MM.1S (cell line): ENCODE measurements at regions not wholly inside any gene's neighbourhood (a gene's known extent, or its start where the extent isn't known, plus 50 kb on each side); places are given as distances from the start of the nearest gene placed in this dataset.

Experiments
- DNase-seq: peaks from one replicate; pipeline ENCODE4 v3.0.0-alpha.2; 2015
- H2AFZ ChIP-seq: fragments of 300-600 bp; sonication (generic); 2 replicates; pipeline ENCODE4 v1.6.0; 2016; ENCODE audit warnings: antibody characterized with exemption, low read length
- H3F3A ChIP-seq: fragments of 300-600 bp; sonication (generic); 2 replicates; pipeline ENCODE4 v1.6.1; 2016; ENCODE audit warnings: mild to moderate bottlenecking, antibody characterized with exemption, low read length, moderate library complexity, mixed read lengths; ENCODE audit not compliant: insufficient read depth
- H3K27ac ChIP-seq: fragments of 300-600 bp; sonication (generic); 2 replicates; pipeline ENCODE4 v1.5.1; 2016; ENCODE audit warnings: mild to moderate bottlenecking, low read length
- H3K27me3 ChIP-seq: fragments of 300-600 bp; sonication (generic); replicated peaks from 2 replicates; pipeline ENCODE4 v1.6.0; 2016; ENCODE audit warnings: low read length; ENCODE audit not compliant: insufficient read depth
- H3K36me3 ChIP-seq: fragments of 300-600 bp; sonication (generic); replicated peaks from 2 replicates; pipeline ENCODE4 v1.6.1; 2016; ENCODE audit warnings: mild to moderate bottlenecking, low read length, mixed read lengths; ENCODE audit not compliant: insufficient read depth
- H3K4me1 ChIP-seq: fragments of 300-600 bp; sonication (generic); 2 replicates; pipeline ENCODE4 v1.6.1; 2016; ENCODE audit warnings: low read length, mixed read lengths
- H3K4me2 ChIP-seq: fragments of 300-600 bp; sonication (generic); 2 replicates; pipeline ENCODE4 v1.6.0; 2016; ENCODE audit warnings: low read depth, low read length
- H3K4me3 ChIP-seq: fragments of 300-600 bp; sonication (generic); 2 replicates; pipeline ENCODE4 v1.5.1; 2016; ENCODE audit warnings: low read length, mixed read lengths
- H3K79me2 ChIP-seq: fragments of 300-600 bp; sonication (generic); 2 replicates; pipeline ENCODE4 v1.6.1; 2016; ENCODE audit warnings: mixed run types, low read length, mixed read lengths
- H3K9ac ChIP-seq: fragments of 300-600 bp; sonication (generic); 2 replicates; pipeline ENCODE4 v1.6.1; 2016; ENCODE audit warnings: low read length, mixed read lengths
- H3K9me2 ChIP-seq: fragments of 300-600 bp; sonication (generic); replicated peaks from 2 replicates; pipeline ENCODE4 v1.6.1; 2016; ENCODE audit warnings: mild to moderate bottlenecking, low read length, mixed read lengths; ENCODE audit not compliant: insufficient read depth
- H3K9me3 ChIP-seq: fragments of 300-600 bp; sonication (generic); replicated peaks from 2 replicates; pipeline ENCODE4 v1.6.1; 2016; ENCODE audit warnings: mild to moderate bottlenecking, low read length, mixed read lengths; ENCODE audit not compliant: insufficient read depth
- H4K20me1 ChIP-seq: fragments of 300-600 bp; sonication (generic); 2 replicates; pipeline ENCODE4 v1.6.1; 2016; ENCODE audit warnings: mild to moderate bottlenecking, low read length, moderate library complexity, mixed read lengths; ENCODE audit not compliant: insufficient read depth
- CTCF ChIP-seq: fragments of 300-600 bp; sonication (generic); IDR thresholded peaks from 2 replicates; pipeline ENCODE4 v1.5.1; 2016; ENCODE audit warnings: antibody characterized with exemption, low read length, mixed read lengths
- EZH2 ChIP-seq: fragments of 300-600 bp; sonication (generic); optimal IDR thresholded peaks from 2 replicates; pipeline ENCODE3; 2017; ENCODE audit warnings: low read depth, mild to moderate bottlenecking, antibody characterized with exemption, low read length, mixed read lengths
- EZH2phosphoT487 ChIP-seq: fragments of 300-600 bp; sonication (generic); IDR thresholded peaks from 2 replicates; pipeline ENCODE4 v1.6.1; 2018; ENCODE audit warnings: antibody characterized with exemption, low read length

- Histone ChIP-seq H3K27ac (no peak overlapping the region), H3K27me3 (peaks cover 83% of the 10 kb centered on the region), H2AFZ (no peak overlapping the region), H3K9me3 (no peaks in the 10 kb centered on the region), H4K20me1 (no peaks in the 10 kb centered on the region), H3K4me3 (no peak overlapping the region), H3F3A (no peaks in the 10 kb centered on the region), H3K79me2 (no peaks in the 10 kb centered on the region), H3K9ac (no peak overlapping the region), H3K36me3 (no peaks in the 10 kb centered on the region), H3K9me2 (no peaks in the 10 kb centered on the region), H3K4me1 (no peaks in the 10 kb centered on the region), H3K4me2 (no peak overlapping the region)
- TF ChIP-seq CTCF, result no peak
- TF ChIP-seq EZH2, result no peak
- no peak for TF ChIP-seq EZH2phosphoT487
- DNase-seq, result no peak
Measured at GRCh38 chr1:30029677-30030076, 693.7 kb downstream of the MATN1 start.

GRCh38 chr1:30028939-30029338 is 694.4 kb downstream of the MATN1 start:
- no peak overlapping the region for H3K4me2 ChIP-seq
- no peak overlapping the region for H3K4me3 ChIP-seq
- no peaks in the 10 kb centered on the region for H3F3A ChIP-seq
- H3K36me3 ChIP-seq, result no peaks in the 10 kb centered on the region
- no peaks in the 10 kb centered on the region for H3K79me2 ChIP-seq
- H3K9me3 ChIP-seq, result no peaks in the 10 kb centered on the region
- H2AFZ ChIP-seq, result no peak overlapping the region
- no peaks in the 10 kb centered on the region for H4K20me1 ChIP-seq
- no peak for TF ChIP-seq EZH2phosphoT487
- no peak for TF ChIP-seq CTCF
- TF ChIP-seq EZH2, result no peak
- DNase-seq, result no peak
- H3K27me3 ChIP-seq, result peaks cover 82% of the 10 kb centered on the region
- no peak overlapping the region for H3K9ac ChIP-seq
- no peaks in the 10 kb centered on the region for H3K9me2 ChIP-seq
- H3K27ac ChIP-seq, result no peak overlapping the region
- no peaks in the 10 kb centered on the region for H3K4me1 ChIP-seq

GRCh38 chr1:30028283-30028682 is 695.1 kb downstream of the MATN1 start:
- no peak overlapping the region for H3K27ac ChIP-seq
- H3K36me3 ChIP-seq, result no peaks in the 10 kb centered on the region
- H3K4me1 ChIP-seq, result no peaks in the 10 kb centered on the region
- H3K9me3 ChIP-seq, result no peaks in the 10 kb centered on the region
- H3K4me3 ChIP-seq, result no peak overlapping the region
- TF ChIP-seq EZH2phosphoT487, result no peak
- no peak for TF ChIP-seq CTCF
- no peak for TF ChIP-seq EZH2
- no peaks in the 10 kb centered on the region for H3K79me2 ChIP-seq
- no peaks in the 10 kb centered on the region for H3F3A ChIP-seq
- no peaks in the 10 kb centered on the region for H4K20me1 ChIP-seq
- no peak for DNase-seq
- H3K27me3 ChIP-seq, result peaks cover 78% of the 10 kb centered on the region
- no peak overlapping the region for H2AFZ ChIP-seq
- H3K9ac ChIP-seq, result no peak overlapping the region
- H3K9me2 ChIP-seq, result no peaks in the 10 kb centered on the region
- no peak overlapping the region for H3K4me2 ChIP-seq
